ENCODE measurements at regions not wholly inside any gene's neighbourhood (a gene's known extent, or its start where the extent isn't known, plus 50 kb on each side); places are given as distances from the start of the nearest gene placed in this dataset.

DNA sequence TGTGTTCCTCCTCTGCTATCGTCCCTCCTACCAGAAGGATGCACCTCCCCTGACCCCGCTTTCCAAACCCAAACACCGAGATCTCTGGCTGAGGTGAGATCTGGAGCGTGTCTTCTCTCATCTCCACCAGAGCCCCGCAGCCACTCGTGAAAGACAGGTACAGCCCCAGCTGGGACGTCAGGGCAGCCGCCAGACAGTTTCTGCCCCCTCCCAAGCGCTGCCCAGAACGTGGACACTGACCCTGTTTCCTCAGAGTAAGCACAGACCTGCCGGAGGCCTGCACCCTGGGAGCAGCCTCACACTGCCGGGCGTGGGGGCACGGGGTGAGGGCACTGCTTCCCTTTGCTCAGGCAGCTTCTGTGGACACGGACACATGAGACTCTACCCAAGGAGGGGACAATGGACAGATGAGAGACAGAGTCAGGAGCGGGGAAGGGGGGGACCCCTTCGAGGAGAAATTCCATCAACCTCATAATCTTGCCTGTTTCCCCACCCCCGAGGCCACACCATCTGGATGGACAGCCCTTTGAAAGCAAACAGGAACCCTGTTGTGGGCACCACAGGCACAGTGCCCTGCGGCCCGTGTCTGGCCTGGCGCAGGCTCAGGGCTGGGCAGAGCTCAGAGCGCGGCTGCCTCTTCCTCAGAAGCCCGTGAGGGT, 210.6 kb downstream of the DLL1 start:
- Histone ChIP-seq H3K18ac (ENCODE audit: extremely low read depth, low read length) (no peak overlapping the region), H3K79me2 (ENCODE audit: control insufficient read depth in 1 of 2, insufficient read depth in 2 of 2, low read length in 2 of 2) (no peaks in the 10 kb centered on the region), H4K20me1 (replicated peaks in 1 of 2; ENCODE audit: control insufficient read depth in 1 of 2, insufficient read depth in 2 of 2, low read length in 2 of 2) (no peaks in the 10 kb centered on the region), H4K5ac (ENCODE audit: insufficient read length, low read depth, low read length) (no peak overlapping the region), H3K4me1 (replicated peaks in 1 of 4; ENCODE audit: control insufficient read depth in 3 of 4, insufficient read depth in 4 of 4, low read length in 3 of 4) (no peaks in the 10 kb centered on the region), H2BK12ac (ENCODE audit: low read depth, low read length) (no peak overlapping the region), H3K79me1 (ENCODE audit: low read depth, low read length) (no peaks in the 10 kb centered on the region), H3K23me2 (ENCODE audit: low read depth, low read length) (no peaks in the 10 kb centered on the region), H2BK15ac (ENCODE audit: low read length) (no peak overlapping the region), H3K4me2 (ENCODE audit: insufficient read depth in 1 of 2, low read depth in 2 of 2, low read length in 2 of 2) (no peak overlapping the region), H3K4ac (replicated peaks; ENCODE audit: insufficient read length, low read depth, low read length) (no peak overlapping the region), H3K27ac (ENCODE audit: low read depth, low read length) (no peak overlapping the region), H4K8ac (ENCODE audit: extremely low read depth, insufficient read depth, low read length) (peak overlapping the region; percentile 16), H3K9ac (replicated peaks in 1 of 4; ENCODE audit: extremely low read depth in 1 of 4, low read depth in 3 of 4, low read length in 3 of 4) (no peak overlapping the region), H3K56ac (replicated peaks; ENCODE audit: insufficient read length, low read depth, low read length) (no peak overlapping the region), H2AK5ac (ENCODE audit: low read depth, low read length) (no peak overlapping the region), H3K4me3 (ENCODE audit: extremely low read depth in 1 of 4, insufficient read depth in 2 of 4, low read depth in 3 of 4, low read length in 4 of 4) (no peak overlapping the region), H2BK5ac (ENCODE audit: low read depth, low read length) (no peak overlapping the region), H3K14ac (ENCODE audit: insufficient read length) (no peak overlapping the region), H3K9me3 (ENCODE audit: insufficient read depth in 2 of 2, low read depth in 1 of 2, low read length in 1 of 2) (peaks cover 0 to 8% of the 10 kb centered on the region in 2 experiments; a peak in 3 of 4 replicates), H2BK120ac (replicated peaks; ENCODE audit: low read depth, low read length) (no peak overlapping the region), H3K36me3 (ENCODE audit: control insufficient read depth in 2 of 4, insufficient read depth in 4 of 4, low read length in 3 of 4) (no peaks in the 10 kb centered on the region; a peak in 1 of 8 replicates), H3K27me3 (replicated peaks in 1 of 4; ENCODE audit: control insufficient read depth in 3 of 4, extremely low read depth in 1 of 4, insufficient read depth in 3 of 4, low read length in 3 of 4) (no peaks in the 10 kb centered on the region), H4K91ac (replicated peaks; ENCODE audit: insufficient read length, low read length) (no peak overlapping the region), H2BK20ac (ENCODE audit: low read length) (no peak overlapping the region), H3K23ac (ENCODE audit: insufficient read length) (no peak overlapping the region), H2AFZ (ENCODE audit: low read length) (no peak overlapping the region)
- no peak for FAIRE-seq
- no peak for DNase-seq (ENCODE audit: low read depth in 1 of 2, low spot score in 2 of 2)
- 86% methylated on average over 23 of the region's 24 CpGs; no CpG with 5 or more reads in 1 of the 2 experiments for WGBS, 2 experiments (ENCODE audit: extremely low coverage in 1 of 2, insufficient coverage in 1 of 2, insufficient read length in 1 of 2, insufficient replicate concordance in 2 of 2, low coverage in 1 of 2, low lambda C conversion rate in 2 of 2, missing lambda C conversion rate in 1 of 2)
- no peak for TF ChIP-seq JUN (IDR thresholded peaks at IDR 0.05; ENCODE audit: low read depth, low read length)
- no peak for TF ChIP-seq TEAD4 (IDR thresholded peaks at IDR 0.05; ENCODE audit: low read depth, low read length)
- TF ChIP-seq SAP30 (IDR thresholded peaks at IDR 0.05; ENCODE audit: insufficient read depth, insufficient replicate concordance, low read length): no peak
- TF ChIP-seq CREB1 (IDR thresholded peaks at IDR 0.05): no peak
- TF ChIP-seq BACH1 (IDR thresholded peaks at IDR 0.05; ENCODE audit: low read length): no peak
- no peak for TF ChIP-seq KDM5A (IDR thresholded peaks at IDR 0.05; ENCODE audit: low read length)
- no peak for TF ChIP-seq SIN3A (conservative IDR thresholded peaks at IDR 0.05 in 1 of 2, IDR thresholded peaks at IDR 0.05 in 1 of 2; ENCODE audit: low read depth in 1 of 2, low read length in 2 of 2)
- TF ChIP-seq TAF7 (optimal IDR thresholded peaks at IDR 0.05; ENCODE audit: borderline replicate concordance, low read depth, low read length): no peak
- TF ChIP-seq, protein P1, sequence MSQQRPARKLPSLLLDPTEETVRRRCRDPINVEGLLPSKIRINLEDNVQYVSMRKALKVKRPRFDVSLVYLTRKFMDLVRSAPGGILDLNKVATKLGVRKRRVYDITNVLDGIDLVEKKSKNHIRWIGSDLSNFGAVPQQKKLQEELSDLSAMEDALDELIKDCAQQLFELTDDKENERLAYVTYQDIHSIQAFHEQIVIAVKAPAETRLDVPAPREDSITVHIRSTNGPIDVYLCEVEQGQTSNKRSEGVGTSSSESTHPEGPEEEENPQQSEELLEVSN (IDR thresholded peaks at IDR 0.05): no peak
- ChIA-PET CTCF (ENCODE audit: partially characterized antibody) (interaction anchor here (0.9 kb wide), 1 partner anchor 13 kb away, joined by 3 read pairs; no protein-coding TSS in a partner anchor), POLR2A (ENCODE audit: partially characterized antibody) (no interaction called here)

Data from H1 (cell line).